PC-9 (cell line): ENCODE measurements at regions not wholly inside any gene's neighbourhood (a gene's known extent, or its start where the extent isn't known, plus 50 kb on each side); places are given as distances from the start of the nearest gene placed in this dataset.

Experiments used
- CTCF ChIP-seq: fragments of 200-600 bp; sonication (generic); conservative IDR thresholded peaks from 2 replicates; pipeline ENCODE4 v1.6.1; 2017; ENCODE audit warnings: mixed run types, antibody characterized with exemption, mild to moderate bottlenecking, moderate library complexity
- EZH2 ChIP-seq: fragments of 200-600 bp; sonication (generic); IDR thresholded peaks from 2 replicates; pipeline ENCODE4 v1.8.0; 2017; ENCODE audit warnings: antibody characterized with exemption, low read depth

- TF ChIP-seq CTCF (no peak), EZH2 (no peak)
Observed at GRCh38 chr13:111902726-111903125, 164.2 kb upstream of the SOX1 start.
